ENCODE measurements at regions not wholly inside any gene's neighbourhood (a gene's known extent, or its start where the extent isn't known, plus 50 kb on each side); places are given as distances from the start of the nearest gene placed in this dataset.

DNA sequence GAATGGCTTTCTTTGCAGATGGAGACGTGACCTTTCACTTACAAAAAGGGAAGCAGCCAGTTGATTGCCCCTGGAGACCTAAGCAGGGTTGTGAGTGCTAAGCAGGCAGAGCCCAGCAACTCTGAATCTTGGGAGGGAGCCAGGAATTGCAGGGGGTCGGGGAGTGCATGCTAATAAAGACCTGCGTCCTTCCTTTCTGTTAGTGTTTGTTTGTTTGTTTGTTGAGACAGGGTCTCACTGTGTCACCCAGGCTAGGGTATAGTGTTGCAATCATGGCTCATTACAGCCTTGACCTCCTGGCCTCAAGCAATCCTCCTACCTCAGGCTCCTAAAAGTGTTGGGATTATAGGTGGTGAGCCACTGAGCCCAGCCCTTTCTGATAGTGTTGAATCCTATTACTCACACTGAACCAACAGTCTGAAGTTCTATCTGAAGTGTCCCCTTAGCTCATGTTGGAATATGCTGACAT, 137.4 kb downstream of the CEP135 start:
- DNase-seq (ENCODE audit: low read depth): no peak

DNA sequence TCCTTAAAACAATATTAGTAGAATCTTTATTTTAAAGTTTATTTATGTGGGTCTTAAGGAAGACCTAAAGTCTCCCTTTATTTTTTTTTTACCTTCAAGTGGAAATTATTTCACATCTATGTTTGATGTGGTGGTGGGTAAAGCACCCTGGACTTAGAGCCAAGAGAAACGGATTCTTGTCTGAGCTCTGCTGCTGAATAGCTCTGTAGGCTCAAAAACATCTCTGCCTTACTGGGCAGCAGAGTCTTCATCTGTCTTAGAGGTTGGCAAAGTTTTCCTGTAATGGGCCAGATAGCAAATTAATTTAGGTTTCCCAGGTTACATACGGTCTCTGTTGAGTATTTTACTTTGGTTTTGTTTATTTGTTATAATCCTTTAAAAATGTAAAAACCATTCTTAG, 136.5 kb downstream of the CEP135 start:
- DNase-seq (ENCODE audit: low read depth): no peak

DNA sequence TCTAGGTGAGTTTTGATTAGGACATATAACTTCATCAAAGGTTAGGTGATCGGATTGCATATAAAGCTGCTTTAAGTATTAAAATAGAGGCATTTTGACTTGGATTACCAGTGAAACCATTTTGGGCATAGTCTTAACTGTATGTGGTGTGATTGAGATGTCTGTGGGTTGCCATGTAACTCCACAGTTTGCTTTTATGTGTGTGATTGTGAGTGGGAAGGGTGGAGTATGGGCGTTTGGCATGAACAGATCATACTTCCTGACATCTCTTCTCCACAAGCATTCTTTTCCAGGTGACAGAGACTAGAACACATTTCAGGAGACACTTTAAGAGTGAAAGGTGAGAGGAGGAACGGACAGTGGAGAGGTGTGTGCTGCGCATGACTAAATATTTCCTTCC, 136.1 kb downstream of the CEP135 start:
- no peak for DNase-seq (ENCODE audit: low read depth)

Measured in CMK (cell line).